Naive B cell (primary cell): ENCODE measurements at regions not wholly inside any gene's neighbourhood (a gene's known extent, or its start where the extent isn't known, plus 50 kb on each side); places are given as distances from the start of the nearest gene placed in this dataset.
A peak's percentile ranks its signal among the peaks of the same experiment; 100 is the strongest.
"Not testable (repeated sequence)": the region's sequence is repeated elsewhere in the genome, so short reads cannot be mapped to it uniquely, and the experiment has no call there.

Source experiments
- ATAC-seq, 2 donors: fragments of 150-1000 bp; cut with Tn5 transposase; 2 replicates each; pipeline ENCODE4 v1.10.0; 2021; ENCODE audit warnings: low read depth in 2 of 2, mild to moderate bottlenecking in 2 of 2, moderate library complexity in 2 of 2
- DNase-seq: peaks from one replicate; pipeline ENCODE4 v3.0.0; 2022
- H3K27ac Mint-ChIP-seq, 6 donors: one replicate each; pipeline ENCODE4 v1.8.0; 2020 to 2022; ENCODE audit warnings: mild to moderate bottlenecking in 6 of 6, mixed read lengths in 6 of 6, moderate library complexity in 5 of 6, inconsistent platforms in 2 of 6
- H3K27me3 Mint-ChIP-seq, 3 donors: one replicate each; pipeline ENCODE4 v1.8.0; 2021 to 2022; ENCODE audit warnings: mixed read lengths in 3 of 3, mild to moderate bottlenecking in 1 of 3
- H3K36me3 Mint-ChIP-seq, 2 donors: one replicate each; pipeline ENCODE4 v1.8.0; 2020 to 2022; ENCODE audit warnings: mixed read lengths in 2 of 2, inconsistent platforms in 1 of 2, mild to moderate bottlenecking in 1 of 2
- H3K4me1 Mint-ChIP-seq, 3 donors: one replicate each; pipeline ENCODE4 v1.8.0; 2020 to 2022; ENCODE audit warnings: mixed read lengths in 3 of 3, inconsistent platforms in 1 of 3, mild to moderate bottlenecking in 1 of 3, moderate library complexity in 1 of 3
- H3K4me3 Mint-ChIP-seq, 8 donors: one replicate each; pipeline ENCODE4 v1.8.0; 2020 to 2022; ENCODE audit warnings: mild to moderate bottlenecking in 8 of 8, mixed read lengths in 8 of 8, moderate library complexity in 8 of 8, inconsistent platforms in 2 of 8
- H3K9me3 Mint-ChIP-seq, 7 donors: one replicate each; pipeline ENCODE4 v1.8.0; 2020 to 2022; ENCODE audit warnings: mixed read lengths in 7 of 7, mild to moderate bottlenecking in 5 of 7, inconsistent platforms in 2 of 7, moderate library complexity in 1 of 7

- Mint-ChIP-seq H3K4me3 (no peak overlapping the region), H3K4me1 (no peaks in the 10 kb centered on the region), H3K27ac (no peak overlapping the region), H3K27me3 (no peaks in the 10 kb centered on the region), H3K36me3 (no peaks in the 10 kb centered on the region), H3K9me3 (no peaks in the 10 kb centered on the region)
- DNase-seq = no peak
- no peak for ATAC-seq
These were observed 222.9 kb upstream of the SLC16A7 start for GRCh38 chr12:59372956-59373355.

GRCh38 chr12:59370933-59371332 lies 224.9 kb upstream of the SLC16A7 start:
- H3K27ac Mint-ChIP-seq = no peak overlapping the region
- no peak for ATAC-seq
- no peaks in the 10 kb centered on the region for H3K9me3 Mint-ChIP-seq
- H3K4me3 Mint-ChIP-seq = no peak overlapping the region
- no peaks in the 10 kb centered on the region for H3K27me3 Mint-ChIP-seq
- H3K4me1 Mint-ChIP-seq = no peaks in the 10 kb centered on the region
- no peak for DNase-seq
- no peaks in the 10 kb centered on the region for H3K36me3 Mint-ChIP-seq

GRCh38 chr12:59365133-59365532 lies 230.7 kb upstream of the SLC16A7 start:
- Mint-ChIP-seq H3K27me3 (no peaks in the 10 kb centered on the region), H3K9me3 (no peaks in the 10 kb centered on the region), H3K4me1 (no peaks in the 10 kb centered on the region), H3K36me3 (no peaks in the 10 kb centered on the region), H3K4me3 (no peak overlapping the region), H3K27ac (no peak overlapping the region)
- DNase-seq (no peak), ATAC-seq (no peak)

GRCh38 chr12:59357811-59358210 lies 238.0 kb upstream of the SLC16A7 start:
- H3K4me3 Mint-ChIP-seq = no peak overlapping the region
- DNase-seq (no peak), ATAC-seq (no peak)
- H3K4me1 Mint-ChIP-seq = no peaks in the 10 kb centered on the region
- no peak overlapping the region for H3K27ac Mint-ChIP-seq
- H3K36me3 Mint-ChIP-seq = no peaks in the 10 kb centered on the region
- H3K27me3 Mint-ChIP-seq = no peaks in the 10 kb centered on the region
- H3K9me3 Mint-ChIP-seq = peaks cover 0 to 6% (median 0%) of the 10 kb centered on the region in 7 donors

- H3K27me3 Mint-ChIP-seq, DNase-seq, H3K4me1 Mint-ChIP-seq, H3K4me3 Mint-ChIP-seq, H3K36me3 Mint-ChIP-seq, ATAC-seq: not testable (repeated sequence)
- Mint-ChIP-seq H3K27ac (peak overlapping the region in 1 of 6 donors; percentile 30), H3K9me3 (peaks cover 3 to 15% (median 7%) of the 10 kb centered on the region in 7 donors)
These were observed 249.6 kb upstream of the SLC16A7 start for GRCh38 chr12:59346248-59346647.

- DNase-seq = no peak
- no peak overlapping the region for H3K27ac Mint-ChIP-seq
- peaks cover 3 to 21% (median 7%) of the 10 kb centered on the region in 7 donors for H3K9me3 Mint-ChIP-seq
- ATAC-seq = no peak
- no peaks in the 10 kb centered on the region for H3K27me3 Mint-ChIP-seq
- no peaks in the 10 kb centered on the region for H3K4me1 Mint-ChIP-seq
- H3K36me3 Mint-ChIP-seq = no peaks in the 10 kb centered on the region
- no peak overlapping the region for H3K4me3 Mint-ChIP-seq
These were observed 250.4 kb upstream of the SLC16A7 start for GRCh38 chr12:59345406-59345805.

GRCh38 chr12:59344224-59344623 lies 251.6 kb upstream of the SLC16A7 start:
- Mint-ChIP-seq H3K27ac (no peak overlapping the region), H3K4me3 (no peak overlapping the region), H3K36me3 (no peaks in the 10 kb centered on the region), H3K9me3 (peaks cover 6 to 28% (median 10%) of the 10 kb centered on the region in 7 donors), H3K27me3 (no peaks in the 10 kb centered on the region), H3K4me1 (no peaks in the 10 kb centered on the region)
- ATAC-seq (no peak), DNase-seq (no peak)

- Mint-ChIP-seq H3K36me3 (no peaks in the 10 kb centered on the region), H3K9me3 (peaks cover 0 to 6% (median 2%) of the 10 kb centered on the region in 7 donors), H3K27me3 (no peaks in the 10 kb centered on the region), H3K4me3 (no peak overlapping the region), H3K4me1 (no peaks in the 10 kb centered on the region), H3K27ac (no peak overlapping the region)
- ATAC-seq (no peak), DNase-seq (no peak)
These were observed 266.4 kb upstream of the SLC16A7 start for GRCh38 chr12:59329462-59329861.

GRCh38 chr12:59328395-59329075 lies 267.3 kb upstream of the SLC16A7 start:
- H3K27ac Mint-ChIP-seq = peak overlapping the region in 1 of 6 donors; percentile 80
- H3K27me3 Mint-ChIP-seq = not testable (repeated sequence)

GRCh38 chr12:59326457-59326856 lies 269.4 kb upstream of the SLC16A7 start:
- not testable (repeated sequence) for H3K9me3 Mint-ChIP-seq, H3K4me1 Mint-ChIP-seq, DNase-seq, H3K36me3 Mint-ChIP-seq, H3K27me3 Mint-ChIP-seq, ATAC-seq, H3K27ac Mint-ChIP-seq
- peak overlapping the region in 1 of 8 donors; percentile 36 for H3K4me3 Mint-ChIP-seq

More at GRCh38 chr12:59328395-59329075, 267.3 kb upstream of the SLC16A7 start:
- ATAC-seq, DNase-seq, H3K9me3 Mint-ChIP-seq, H3K4me1 Mint-ChIP-seq, H3K36me3 Mint-ChIP-seq: not testable (repeated sequence)
- peak overlapping the region in 1 of 8 donors; percentile 63 for H3K4me3 Mint-ChIP-seq

- Mint-ChIP-seq H3K9me3 (peaks cover 0 to 5% (median 2%) of the 10 kb centered on the region in 7 donors), H3K27me3 (no peaks in the 10 kb centered on the region), H3K4me3 (peak overlapping the region in 1 of 8 donors; percentile 55), H3K36me3 (no peaks in the 10 kb centered on the region), H3K27ac (no peak overlapping the region), H3K4me1 (no peaks in the 10 kb centered on the region)
- no peak for ATAC-seq
- DNase-seq = no peak
These were observed 273.4 kb upstream of the SLC16A7 start for GRCh38 chr12:59322473-59322872.

- no peak for DNase-seq
- no peaks in the 10 kb centered on the region for H3K4me1 Mint-ChIP-seq
- peaks cover 0 to 6% (median 5%) of the 10 kb centered on the region in 7 donors for H3K9me3 Mint-ChIP-seq
- H3K4me3 Mint-ChIP-seq = no peak overlapping the region
- no peaks in the 10 kb centered on the region for H3K27me3 Mint-ChIP-seq
- ATAC-seq = no peak
- no peaks in the 10 kb centered on the region for H3K36me3 Mint-ChIP-seq
- H3K27ac Mint-ChIP-seq = no peak overlapping the region
These were observed 274.6 kb upstream of the SLC16A7 start for GRCh38 chr12:59321278-59321677.

- H3K36me3 Mint-ChIP-seq = no peaks in the 10 kb centered on the region
- H3K27me3 Mint-ChIP-seq = no peaks in the 10 kb centered on the region
- ATAC-seq (no peak), DNase-seq (no peak)
- H3K27ac Mint-ChIP-seq = no peak overlapping the region
- H3K4me3 Mint-ChIP-seq = no peak overlapping the region
- peaks cover 0 to 5% (median 3%) of the 10 kb centered on the region in 7 donors for H3K9me3 Mint-ChIP-seq
- H3K4me1 Mint-ChIP-seq = no peaks in the 10 kb centered on the region
These were observed 275.7 kb upstream of the SLC16A7 start for GRCh38 chr12:59320112-59320511.

- Mint-ChIP-seq H3K4me1 (no peaks in the 10 kb centered on the region), H3K27me3 (no peaks in the 10 kb centered on the region), H3K36me3 (no peaks in the 10 kb centered on the region), H3K4me3 (no peak overlapping the region), H3K9me3 (peaks cover 0 to 5% (median 3%) of the 10 kb centered on the region in 7 donors), H3K27ac (no peak overlapping the region)
- DNase-seq (no peak), ATAC-seq (no peak)
These were observed 276.9 kb upstream of the SLC16A7 start for GRCh38 chr12:59318940-59319339.
